LNCaP clone FGC (cell line): ENCODE measurements at regions not wholly inside any gene's neighbourhood (a gene's known extent, or its start where the extent isn't known, plus 50 kb on each side); places are given as distances from the start of the nearest gene placed in this dataset.
"Not testable (repeated sequence)": the region's sequence is repeated elsewhere in the genome, so short reads cannot be mapped to it uniquely, and the experiment has no call there.

Experiments
- DNase-seq: peaks from one replicate; pipeline ENCODE4 v3.0.0-alpha.2; 2011; ENCODE audit warnings: low read depth
- H3K4me3 ChIP-seq: 2 replicates; pipeline ENCODE4 v1.5.1; 2011; ENCODE audit warnings: mild to moderate bottlenecking, low read depth, low read length, control low read depth
- TF ChIP-seq, protein P1 (sequence below): IDR thresholded peaks from 2 replicates; pipeline ENCODE4 v1.5.1; 2012; ENCODE audit warnings: mild to moderate bottlenecking; ENCODE audit not compliant: control insufficient read depth, insufficient read depth; ENCODE audit errors: extremely low read depth

DNA sequence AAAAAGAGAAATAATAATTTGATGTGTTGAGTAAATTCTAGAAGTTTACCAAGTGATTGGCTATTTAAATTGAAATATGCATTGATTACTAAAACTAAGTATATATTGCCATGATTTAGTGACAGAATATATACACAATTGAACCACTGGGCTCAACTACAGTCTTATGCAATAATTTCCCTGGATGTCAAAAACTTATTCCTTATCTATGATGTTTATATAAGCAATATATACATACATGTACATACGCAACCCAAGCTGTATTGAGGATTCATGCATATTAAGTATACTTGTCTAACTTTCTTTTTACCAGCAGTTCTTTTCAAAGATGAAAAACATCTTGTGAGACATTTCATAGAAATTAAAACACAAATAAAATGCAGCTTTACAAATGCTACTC, 165.8 kb downstream of the ZIC4 start:
- H3K4me3 ChIP-seq = no peak overlapping the region
- DNase-seq = no peak
- TF ChIP-seq, protein P1, sequence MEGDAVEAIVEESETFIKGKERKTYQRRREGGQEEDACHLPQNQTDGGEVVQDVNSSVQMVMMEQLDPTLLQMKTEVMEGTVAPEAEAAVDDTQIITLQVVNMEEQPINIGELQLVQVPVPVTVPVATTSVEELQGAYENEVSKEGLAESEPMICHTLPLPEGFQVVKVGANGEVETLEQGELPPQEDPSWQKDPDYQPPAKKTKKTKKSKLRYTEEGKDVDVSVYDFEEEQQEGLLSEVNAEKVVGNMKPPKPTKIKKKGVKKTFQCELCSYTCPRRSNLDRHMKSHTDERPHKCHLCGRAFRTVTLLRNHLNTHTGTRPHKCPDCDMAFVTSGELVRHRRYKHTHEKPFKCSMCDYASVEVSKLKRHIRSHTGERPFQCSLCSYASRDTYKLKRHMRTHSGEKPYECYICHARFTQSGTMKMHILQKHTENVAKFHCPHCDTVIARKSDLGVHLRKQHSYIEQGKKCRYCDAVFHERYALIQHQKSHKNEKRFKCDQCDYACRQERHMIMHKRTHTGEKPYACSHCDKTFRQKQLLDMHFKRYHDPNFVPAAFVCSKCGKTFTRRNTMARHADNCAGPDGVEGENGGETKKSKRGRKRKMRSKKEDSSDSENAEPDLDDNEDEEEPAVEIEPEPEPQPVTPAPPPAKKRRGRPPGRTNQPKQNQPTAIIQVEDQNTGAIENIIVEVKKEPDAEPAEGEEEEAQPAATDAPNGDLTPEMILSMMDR = no peak

DNA sequence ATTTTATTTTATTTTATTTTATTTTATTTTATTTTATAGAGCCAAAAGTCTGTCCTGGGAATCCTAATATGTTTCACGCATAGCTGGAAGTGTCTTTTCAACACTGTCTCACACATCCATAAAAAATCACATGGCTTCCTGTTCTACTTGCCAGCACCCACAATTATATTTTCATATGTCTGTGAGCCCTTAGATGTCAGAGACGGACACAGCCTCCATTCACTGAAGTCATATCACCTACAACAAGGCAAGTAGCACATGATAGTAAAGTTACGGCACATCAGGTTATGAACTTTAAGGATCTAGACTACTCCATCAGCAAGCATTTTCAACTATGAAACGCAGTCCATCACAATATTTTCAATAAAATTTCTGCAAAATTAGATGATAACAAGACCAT, 168.4 kb downstream of the ZIC4 start:
- TF ChIP-seq, protein P1 = no peak
- DNase-seq = no peak
- no peak overlapping the region for H3K4me3 ChIP-seq

DNA sequence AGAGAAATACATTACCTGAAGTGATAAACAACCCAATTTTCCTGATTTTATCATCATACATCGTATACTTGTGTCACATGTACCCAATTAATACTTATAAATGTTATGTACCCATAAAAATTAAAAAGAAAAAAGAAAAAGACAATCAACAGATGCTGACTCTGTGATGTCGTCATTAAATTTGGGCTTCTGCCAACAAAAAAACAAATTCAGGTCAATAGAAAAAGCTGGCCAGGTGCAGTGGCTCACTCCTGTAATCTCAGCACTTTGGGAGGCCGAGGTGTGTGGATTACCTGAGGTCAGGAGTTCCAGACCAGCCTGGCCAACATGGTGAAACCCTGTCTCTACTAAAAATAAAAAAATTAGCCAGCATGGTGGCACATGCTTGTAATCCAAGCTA, 174.4 kb downstream of the ZIC4 start:
- H3K4me3 ChIP-seq, DNase-seq: not testable (repeated sequence)

- no peak overlapping the region for H3K4me3 ChIP-seq
- TF ChIP-seq, protein P1 = no peak
- no peak for DNase-seq
Observed at GRCh38 chr3:147231111-147231510, 175.2 kb downstream of the ZIC4 start.

- DNase-seq = no peak
- H3K4me3 ChIP-seq = no peak overlapping the region
- TF ChIP-seq, protein P1 = no peak
Observed at GRCh38 chr3:147222291-147222690, 184.1 kb downstream of the ZIC4 start.

- DNase-seq = no peak
- TF ChIP-seq, protein P1 = no peak
- no peak overlapping the region for H3K4me3 ChIP-seq
Observed at GRCh38 chr3:147218965-147219364, 187.4 kb downstream of the ZIC4 start.

GRCh38 chr3:147216143-147216673, 190.1 kb downstream of the ZIC4 start:
- TF ChIP-seq, protein P1 = no peak
- DNase-seq = no peak
- no peak overlapping the region for H3K4me3 ChIP-seq

DNA sequence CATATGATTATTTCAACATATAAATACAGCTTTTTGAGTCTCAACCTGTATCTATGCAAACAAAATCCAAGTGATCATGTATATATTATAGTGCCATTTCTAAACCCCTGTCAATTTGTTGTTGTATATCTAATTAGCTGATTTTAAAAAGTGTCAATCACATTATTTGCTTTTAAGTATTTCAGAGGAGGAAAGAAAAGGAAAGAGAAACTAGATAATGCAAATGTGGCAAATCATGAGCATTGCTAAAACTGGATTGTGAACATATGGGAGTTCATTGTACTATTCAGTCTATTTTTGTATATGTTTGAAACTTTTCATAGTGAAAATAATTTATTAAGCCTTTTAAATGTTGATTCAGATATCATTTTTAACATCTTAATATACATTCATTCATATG, 190.7 kb downstream of the ZIC4 start:
- DNase-seq = no peak
- TF ChIP-seq, protein P1 = no peak
- H3K4me3 ChIP-seq = no peak overlapping the region
